CD8-positive, alpha-beta memory T cell (primary cell): ENCODE measurements at regions not wholly inside any gene's neighbourhood (a gene's known extent, or its start where the extent isn't known, plus 50 kb on each side); places are given as distances from the start of the nearest gene placed in this dataset.

Source experiments
- CTCF ChIA-PET: fragments of 350-600 bp; sonication (Branson Sonifier 250); formaldehyde crosslinking; loops from one replicate; lab custom pipeline; 2021; ENCODE audit warnings: antibody characterized with exemption; lab: Charles Lee
- POLR2A ChIA-PET: fragments of 350-600 bp; sonication (Branson Sonifier 250); formaldehyde crosslinking; loops from one replicate; lab custom pipeline; 2021; ENCODE audit warnings: antibody characterized with exemption; lab: Charles Lee
- DNase-seq, 5 donors: peaks; one replicate each; pipeline versions ENCODE4 v3.0.0 to v3.0.0-alpha.2; 2020 to 2022; ENCODE audit warnings: mixed read lengths in 1 of 5
- H3K27ac ChIP-seq: one replicate; pipeline ENCODE4 v1.7.0; 2013; ENCODE audit warnings: low read depth, mild to moderate bottlenecking, low read length, moderate library complexity
- H3K27me3 ChIP-seq: 2 replicates; pipeline ENCODE4 v1.7.0; 2013; ENCODE audit warnings: low read length, mild to moderate bottlenecking; ENCODE audit not compliant: insufficient read depth, poor library complexity, severe bottlenecking
- H3K36me3 ChIP-seq: 2 replicates; pipeline ENCODE4 v1.7.0; 2013; ENCODE audit warnings: mild to moderate bottlenecking, low read length, moderate library complexity; ENCODE audit not compliant: insufficient read depth
- H3K4me1 ChIP-seq: 2 replicates; pipeline ENCODE4 v1.7.0; 2013; ENCODE audit warnings: mild to moderate bottlenecking, low read length, moderate library complexity; ENCODE audit not compliant: insufficient read depth
- H3K4me3 ChIP-seq: 2 replicates; pipeline ENCODE4 v1.7.0; 2013; ENCODE audit warnings: mild to moderate bottlenecking, low read length
- H3K9me3 ChIP-seq: 2 replicates; pipeline ENCODE4 v1.7.0; 2013; ENCODE audit warnings: mild to moderate bottlenecking, low read length
- H3K27ac Mint-ChIP-seq, 8 donors: one replicate each; pipeline ENCODE4 v1.8.0; 2020 to 2021; ENCODE audit warnings: mixed read lengths in 8 of 8, mild to moderate bottlenecking in 6 of 8, inconsistent platforms in 3 of 8, moderate library complexity in 3 of 8
- H3K27me3 Mint-ChIP-seq, 2 donors: one replicate each; pipeline ENCODE4 v1.8.0; 2020 to 2021; ENCODE audit warnings: mixed read lengths in 2 of 2, mild to moderate bottlenecking in 1 of 2, moderate library complexity in 1 of 2
- H3K36me3 Mint-ChIP-seq, 3 donors: one replicate each; pipeline ENCODE4 v1.8.0; 2020 to 2021; ENCODE audit warnings: mixed read lengths in 3 of 3, inconsistent platforms in 1 of 3, mild to moderate bottlenecking in 1 of 3
- H3K4me1 Mint-ChIP-seq, 3 donors: one replicate each; pipeline ENCODE4 v1.8.0; 2020 to 2021; ENCODE audit warnings: mixed read lengths in 3 of 3, inconsistent platforms in 1 of 3, mild to moderate bottlenecking in 1 of 3
- H3K4me3 Mint-ChIP-seq, 7 donors: one replicate each; pipeline ENCODE4 v1.8.0; 2020 to 2021; ENCODE audit warnings: mixed read lengths in 7 of 7, mild to moderate bottlenecking in 6 of 7, moderate library complexity in 4 of 7, inconsistent platforms in 2 of 7
- H3K9me3 Mint-ChIP-seq, 5 donors: one replicate each; pipeline ENCODE4 v1.8.0; 2020 to 2022; ENCODE audit warnings: mixed read lengths in 5 of 5, mild to moderate bottlenecking in 3 of 5, moderate library complexity in 2 of 5, inconsistent platforms in 1 of 5

DNA sequence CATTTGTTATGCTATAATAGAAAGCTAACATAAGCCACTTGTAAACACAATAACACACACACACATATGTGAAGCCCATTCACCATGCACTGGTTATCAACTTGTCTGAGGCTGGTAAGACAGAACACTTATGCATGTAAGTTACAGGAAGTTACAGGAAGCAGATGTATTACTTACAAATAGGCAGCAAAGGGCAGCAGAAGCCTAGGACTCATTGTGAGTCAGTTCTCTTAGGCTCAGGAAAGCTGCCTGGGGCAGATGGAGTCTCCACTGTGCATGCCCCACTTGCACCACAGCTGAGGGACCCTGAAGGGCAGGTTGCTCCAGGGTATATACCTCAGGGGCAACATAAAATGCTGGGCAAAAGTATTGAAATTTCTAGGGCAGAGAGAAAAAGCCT, 748.8 kb upstream of the CCDC54 start:
- H3K9me3 Mint-ChIP-seq: peaks cover 7 to 13% (median 12%) of the 10 kb centered on the region in 5 donors
- H3K27ac ChIP-seq: no peak overlapping the region
- peaks cover 0 to 13% (median 4%) of the 10 kb centered on the region in 3 donors for H3K36me3 Mint-ChIP-seq
- H3K27ac Mint-ChIP-seq: no peak overlapping the region
- H3K4me3 Mint-ChIP-seq: no peak overlapping the region
- no peaks in the 10 kb centered on the region for H3K36me3 ChIP-seq
- no peaks in the 10 kb centered on the region for H3K27me3 ChIP-seq
- no peak for DNase-seq
- no peak overlapping the region for H3K4me3 ChIP-seq
- ChIA-PET CTCF (no interaction called here), POLR2A (no interaction called here)
- H3K4me1 Mint-ChIP-seq: no peaks in the 10 kb centered on the region
- H3K9me3 ChIP-seq: no peaks in the 10 kb centered on the region
- no peaks in the 10 kb centered on the region for H3K4me1 ChIP-seq
- H3K27me3 Mint-ChIP-seq: peaks cover 3 to 11% of the 10 kb centered on the region in 2 donors

DNA sequence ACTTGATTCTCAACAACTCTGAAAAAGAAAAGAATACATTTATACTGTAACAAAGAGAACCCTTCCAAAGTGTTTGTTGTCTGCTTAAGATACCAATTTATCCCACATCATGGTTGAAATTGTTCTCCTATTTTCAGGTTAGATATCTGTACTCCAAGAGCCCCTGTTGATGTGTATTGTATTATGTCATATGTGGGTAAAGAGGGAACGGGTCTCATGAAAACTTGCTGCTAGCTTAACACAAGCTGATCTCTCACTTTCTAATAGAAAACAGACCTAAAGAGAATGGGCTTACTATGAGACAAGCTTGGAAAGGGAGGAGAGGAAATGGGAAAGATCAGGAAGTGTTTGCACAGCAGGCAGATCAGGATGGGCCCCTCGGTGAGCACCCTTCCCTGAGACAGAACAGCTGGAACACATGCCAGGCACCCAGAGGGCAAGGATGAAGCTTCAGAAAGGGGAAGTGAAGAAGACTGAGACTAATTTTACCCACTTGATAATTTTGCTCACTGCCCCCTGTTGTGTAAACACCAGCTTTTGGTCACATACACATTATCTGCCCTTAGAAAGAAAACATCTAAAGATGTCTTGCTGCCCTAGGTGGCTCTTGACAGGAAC, 747.9 kb upstream of the CCDC54 start:
- Mint-ChIP-seq H3K27ac (no peak overlapping the region), H3K27me3 (peaks cover 3 to 11% of the 10 kb centered on the region in 2 donors), H3K9me3 (peaks cover 0 to 7% (median 4%) of the 10 kb centered on the region in 5 donors), H3K4me3 (no peak overlapping the region), H3K4me1 (no peaks in the 10 kb centered on the region), H3K36me3 (peaks cover 0 to 4% (median 0%) of the 10 kb centered on the region in 3 donors)
- no peak overlapping the region for H3K27ac ChIP-seq
- ChIA-PET POLR2A (no interaction called here), CTCF (no interaction called here)
- no peaks in the 10 kb centered on the region for H3K4me1 ChIP-seq
- H3K27me3 ChIP-seq: no peaks in the 10 kb centered on the region
- no peaks in the 10 kb centered on the region for H3K36me3 ChIP-seq
- no peaks in the 10 kb centered on the region for H3K9me3 ChIP-seq
- H3K4me3 ChIP-seq: no peak overlapping the region
- no peak for DNase-seq

DNA sequence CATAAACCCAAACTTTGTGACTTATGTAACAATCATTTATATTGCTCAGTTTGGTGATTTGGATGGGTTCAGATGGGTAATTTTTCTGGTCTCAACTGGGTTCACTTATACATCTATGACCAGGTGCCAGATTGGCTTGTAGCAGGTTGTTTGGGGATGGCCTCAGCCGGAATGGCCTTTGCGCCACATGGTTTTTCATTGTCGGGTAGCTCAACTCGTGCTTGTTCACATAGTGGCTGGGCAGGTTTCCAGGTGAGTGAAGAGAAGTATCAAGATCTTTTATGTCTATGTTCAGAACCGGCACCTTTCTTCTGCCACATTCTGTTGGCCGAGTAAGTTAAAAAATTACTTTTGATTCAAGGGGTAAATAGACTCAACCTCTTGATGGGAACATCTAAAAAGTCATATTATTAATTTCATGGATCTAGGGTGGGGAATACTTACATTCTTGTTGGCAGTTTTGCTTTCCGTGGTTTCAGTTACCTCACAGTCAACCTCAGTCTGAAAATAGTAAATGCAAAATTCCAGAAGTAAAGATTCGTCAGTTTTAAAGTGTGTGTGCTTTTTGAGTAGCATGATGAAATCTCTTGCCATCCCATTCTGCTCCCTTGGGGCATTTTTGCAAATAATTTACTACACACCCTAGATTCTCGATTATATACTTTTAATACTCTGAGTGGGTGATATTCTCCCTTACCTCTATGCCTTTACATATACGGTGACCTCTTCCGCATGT, 745.7 kb upstream of the CCDC54 start:
- Histone ChIP-seq H3K27me3 (no peaks in the 10 kb centered on the region), H3K9me3 (no peaks in the 10 kb centered on the region), H3K36me3 (no peaks in the 10 kb centered on the region), H3K4me1 (no peaks in the 10 kb centered on the region), H3K27ac (no peak overlapping the region), H3K4me3 (no peak overlapping the region)
- DNase-seq: no peak
- no peaks in the 10 kb centered on the region for H3K36me3 Mint-ChIP-seq
- H3K9me3 Mint-ChIP-seq: no peaks in the 10 kb centered on the region
- ChIA-PET CTCF (no interaction called here), POLR2A (no interaction called here)
- no peak overlapping the region for H3K27ac Mint-ChIP-seq
- no peak overlapping the region for H3K4me3 Mint-ChIP-seq
- peaks cover 3 to 11% of the 10 kb centered on the region in 2 donors for H3K27me3 Mint-ChIP-seq
- no peaks in the 10 kb centered on the region for H3K4me1 Mint-ChIP-seq

DNA sequence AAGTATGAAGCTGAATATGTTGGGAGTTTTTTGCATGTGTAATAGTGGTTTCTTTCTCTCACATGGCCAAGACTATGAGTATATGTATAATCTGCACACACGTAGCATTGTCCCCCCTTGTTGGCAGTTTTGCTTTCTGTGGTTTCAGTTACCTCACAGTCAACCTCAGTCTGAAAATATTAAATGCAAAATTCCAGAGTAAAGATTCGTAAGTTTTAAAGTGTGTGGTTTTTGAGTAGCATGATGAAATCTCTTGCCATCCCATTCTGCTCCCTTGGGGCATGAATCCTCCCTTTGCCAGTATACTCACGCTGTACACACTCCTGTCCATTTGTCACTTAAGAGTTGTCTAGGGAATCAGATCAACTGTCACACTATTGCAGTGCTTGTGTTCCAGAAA, 742.0 kb upstream of the CCDC54 start:
- Histone ChIP-seq H3K27ac (no peak overlapping the region), H3K9me3 (no peaks in the 10 kb centered on the region), H3K27me3 (no peaks in the 10 kb centered on the region), H3K4me1 (no peaks in the 10 kb centered on the region), H3K4me3 (no peak overlapping the region), H3K36me3 (no peaks in the 10 kb centered on the region)
- Mint-ChIP-seq H3K4me1 (no peaks in the 10 kb centered on the region), H3K27me3 (peaks cover 2 to 11% of the 10 kb centered on the region in 2 donors), H3K9me3 (no peaks in the 10 kb centered on the region), H3K36me3 (no peaks in the 10 kb centered on the region), H3K4me3 (no peak overlapping the region), H3K27ac (no peak overlapping the region)
- DNase-seq: no peak
- CTCF ChIA-PET: no interaction called here
- POLR2A ChIA-PET: no interaction called here

DNA sequence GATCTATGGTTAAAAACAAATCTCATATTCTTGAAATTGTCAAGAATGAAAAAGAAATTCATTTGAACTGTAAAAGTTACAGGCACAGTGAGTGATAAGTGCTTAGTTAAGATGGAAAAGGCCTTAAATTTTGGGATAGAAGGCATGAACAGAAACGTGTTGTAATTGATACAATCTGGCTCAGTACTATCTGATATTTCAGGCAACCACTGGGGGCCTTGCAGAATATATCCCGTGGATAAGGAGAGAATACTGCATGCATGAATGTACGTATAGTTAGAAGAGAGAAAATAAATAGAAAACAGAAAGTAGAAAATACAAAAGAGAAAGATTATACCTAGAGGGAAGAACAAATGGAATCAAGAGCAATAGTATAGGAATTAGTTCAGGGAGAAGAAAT, 741.4 kb upstream of the CCDC54 start:
- CTCF ChIA-PET: no interaction called here

DNA sequence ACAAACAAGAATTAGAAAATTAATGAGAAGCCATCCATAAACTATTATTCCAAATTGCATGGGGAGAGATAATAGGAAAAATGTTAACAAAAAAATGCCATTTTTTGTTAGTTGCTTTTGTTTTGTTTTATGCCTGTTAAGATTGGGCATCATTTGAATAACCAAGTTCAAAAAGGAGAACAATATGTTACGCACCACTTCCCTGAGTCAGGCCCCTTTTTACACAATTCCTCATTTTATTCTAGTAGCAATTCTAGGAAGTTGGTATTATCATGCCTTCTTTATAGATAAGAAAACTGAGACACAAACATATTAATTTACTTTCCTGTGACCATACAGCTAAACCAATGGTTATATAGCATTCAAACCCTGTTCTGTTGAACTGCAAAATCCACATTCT, 736.9 kb upstream of the CCDC54 start:
- Mint-ChIP-seq H3K36me3 (no peaks in the 10 kb centered on the region), H3K4me3 (no peak overlapping the region)

More for the DNA sequence above, 741.4 kb upstream of the CCDC54 start:
- Mint-ChIP-seq H3K4me1 (no peaks in the 10 kb centered on the region), H3K27me3 (peaks cover 2 to 14% of the 10 kb centered on the region in 2 donors), H3K27ac (no peak overlapping the region), H3K4me3 (no peak overlapping the region), H3K9me3 (no peaks in the 10 kb centered on the region), H3K36me3 (no peaks in the 10 kb centered on the region)
- no peaks in the 10 kb centered on the region for H3K36me3 ChIP-seq
- H3K4me1 ChIP-seq: no peaks in the 10 kb centered on the region
- POLR2A ChIA-PET: no interaction called here
- H3K4me3 ChIP-seq: no peak overlapping the region
- no peak for DNase-seq
- no peaks in the 10 kb centered on the region for H3K9me3 ChIP-seq
- no peak overlapping the region for H3K27ac ChIP-seq
- H3K27me3 ChIP-seq: no peaks in the 10 kb centered on the region

DNA sequence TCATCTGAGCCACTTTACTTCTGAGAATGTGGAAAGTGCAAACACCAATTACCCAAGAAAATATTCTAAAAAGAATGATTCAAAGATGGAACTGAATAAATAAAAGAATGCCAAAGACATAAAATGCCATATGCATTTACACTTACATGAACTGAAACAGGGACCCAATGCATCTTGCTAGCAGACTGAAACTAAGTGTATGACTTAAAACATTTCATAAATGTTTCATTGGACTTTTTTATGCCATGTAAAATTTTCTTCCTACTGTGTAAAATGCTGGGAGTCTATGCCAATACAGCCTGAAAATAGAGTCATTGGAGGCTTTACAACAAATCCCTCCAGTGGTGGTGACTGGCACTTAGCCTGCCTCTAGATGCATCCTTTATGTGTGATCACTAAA, 735.1 kb upstream of the CCDC54 start:
- Mint-ChIP-seq H3K27me3 (peaks cover 4 to 32% of the 10 kb centered on the region in 2 donors), H3K27ac (no peak overlapping the region), H3K9me3 (no peaks in the 10 kb centered on the region), H3K36me3 (no peaks in the 10 kb centered on the region), H3K4me1 (no peaks in the 10 kb centered on the region), H3K4me3 (no peak overlapping the region)
- no peaks in the 10 kb centered on the region for H3K36me3 ChIP-seq
- H3K27ac ChIP-seq: no peak overlapping the region
- H3K27me3 ChIP-seq: no peaks in the 10 kb centered on the region
- no peaks in the 10 kb centered on the region for H3K4me1 ChIP-seq
- CTCF ChIA-PET: no interaction called here
- POLR2A ChIA-PET: no interaction called here
- H3K4me3 ChIP-seq: no peak overlapping the region
- no peak for DNase-seq
- no peaks in the 10 kb centered on the region for H3K9me3 ChIP-seq

More for the DNA sequence above, 736.9 kb upstream of the CCDC54 start:
- H3K9me3 Mint-ChIP-seq: no peaks in the 10 kb centered on the region
- H3K27me3 Mint-ChIP-seq: peaks cover 2 to 26% of the 10 kb centered on the region in 2 donors
- H3K27me3 ChIP-seq: no peaks in the 10 kb centered on the region
- ChIA-PET CTCF (no interaction called here), POLR2A (no interaction called here)
- H3K27ac Mint-ChIP-seq: no peak overlapping the region
- no peak overlapping the region for H3K27ac ChIP-seq
- no peak for DNase-seq
- no peak overlapping the region for H3K4me3 ChIP-seq
- no peaks in the 10 kb centered on the region for H3K4me1 ChIP-seq
- H3K9me3 ChIP-seq: no peaks in the 10 kb centered on the region
- H3K4me1 Mint-ChIP-seq: no peaks in the 10 kb centered on the region
- H3K36me3 ChIP-seq: no peaks in the 10 kb centered on the region

DNA sequence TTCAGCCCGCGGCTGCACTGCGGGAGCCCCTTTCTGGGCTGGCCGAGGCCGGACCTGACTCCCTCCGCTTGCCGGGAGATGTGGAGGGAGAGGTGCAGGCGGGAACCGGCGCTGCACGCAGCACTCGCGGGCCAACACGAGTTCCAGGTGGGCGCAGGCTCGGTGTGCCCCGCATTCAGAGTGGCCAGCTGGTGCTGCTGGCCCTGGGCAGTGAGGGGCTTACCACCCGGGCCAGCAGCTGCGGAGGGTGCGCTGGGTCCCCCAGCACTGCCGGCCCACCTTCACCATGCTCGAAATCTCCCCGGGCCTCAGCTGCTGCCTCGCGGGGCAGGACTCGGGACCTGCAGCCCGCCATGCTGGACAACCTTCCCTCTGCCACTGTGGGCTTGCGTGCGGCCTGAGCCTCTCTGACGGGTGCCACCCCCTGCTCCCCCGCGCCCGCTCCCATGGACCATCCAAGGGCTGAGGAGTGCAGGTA, 733.5 kb upstream of the CCDC54 start:
- Mint-ChIP-seq H3K4me1 (no peaks in the 10 kb centered on the region), H3K27me3 (peaks cover 5 to 35% of the 10 kb centered on the region in 2 donors), H3K4me3 (no peak overlapping the region), H3K27ac (no peak overlapping the region), H3K9me3 (no peaks in the 10 kb centered on the region), H3K36me3 (no peaks in the 10 kb centered on the region)
- no peak for DNase-seq
- Histone ChIP-seq H3K4me1 (no peaks in the 10 kb centered on the region), H3K27ac (no peak overlapping the region), H3K36me3 (no peaks in the 10 kb centered on the region), H3K4me3 (no peak overlapping the region), H3K9me3 (no peaks in the 10 kb centered on the region), H3K27me3 (no peaks in the 10 kb centered on the region)
- CTCF ChIA-PET: no interaction called here
- POLR2A ChIA-PET: no interaction called here
